Central memory CD4-positive, alpha-beta T cell (primary cell): ENCODE measurements at regions not wholly inside any gene's neighbourhood (a gene's known extent, or its start where the extent isn't known, plus 50 kb on each side); places are given as distances from the start of the nearest gene placed in this dataset.

ENCODE experiments used
- DNase-seq: peaks from one replicate; pipeline ENCODE4 v3.0.0; 2022

GRCh38 chr1:90558754-90559378 is 158.2 kb downstream of the BARHL2 start:
- DNase-seq: no peak

GRCh38 chr1:90558126-90558525 is 159.0 kb downstream of the BARHL2 start:
- DNase-seq: no peak

- DNase-seq: no peak
Measured at GRCh38 chr1:90557706-90558105, 159.4 kb downstream of the BARHL2 start.

GRCh38 chr1:90550626-90551406 is 166.3 kb downstream of the BARHL2 start:
- DNase-seq: no peak

GRCh38 chr1:90544356-90544755 is 172.7 kb downstream of the BARHL2 start:
- DNase-seq: no peak

GRCh38 chr1:90537606-90538362 is 179.3 kb downstream of the BARHL2 start:
- DNase-seq: no peak

- DNase-seq: no peak
Measured at GRCh38 chr1:90534663-90535295, 182.3 kb downstream of the BARHL2 start.

GRCh38 chr1:90534116-90534515 is 183.0 kb downstream of the BARHL2 start:
- DNase-seq: no peak

GRCh38 chr1:90526954-90527353 is 190.1 kb downstream of the BARHL2 start:
- DNase-seq: no peak

- no peak for DNase-seq
Measured at GRCh38 chr1:90522432-90522831, 194.7 kb downstream of the BARHL2 start.

- no peak for DNase-seq
Measured at GRCh38 chr1:90513956-90514355, 203.1 kb downstream of the BARHL2 start.

GRCh38 chr1:90512441-90512840 is 204.7 kb downstream of the BARHL2 start:
- no peak for DNase-seq

- DNase-seq: no peak
Measured at GRCh38 chr1:90510143-90510542, 207.0 kb downstream of the BARHL2 start.

GRCh38 chr1:90509225-90510048 is 207.7 kb downstream of the BARHL2 start:
- no peak for DNase-seq

- no peak for DNase-seq
Measured at GRCh38 chr1:90508376-90509167, 208.5 kb downstream of the BARHL2 start.

- DNase-seq: no peak
Measured at GRCh38 chr1:90507173-90507572, 209.9 kb downstream of the BARHL2 start.

GRCh38 chr1:90505806-90506205 is 211.3 kb downstream of the BARHL2 start:
- no peak for DNase-seq

- DNase-seq: no peak
Measured at GRCh38 chr1:90504509-90504908, 212.6 kb downstream of the BARHL2 start.

GRCh38 chr1:90502696-90503095 is 214.4 kb downstream of the BARHL2 start:
- no peak for DNase-seq

GRCh38 chr1:90502194-90502593 is 214.9 kb downstream of the BARHL2 start:
- no peak for DNase-seq

GRCh38 chr1:90501281-90501680 is 215.8 kb downstream of the BARHL2 start:
- DNase-seq: no peak
